Kidney epithelial cell (primary cell): ENCODE measurements at regions not wholly inside any gene's neighbourhood (a gene's known extent, or its start where the extent isn't known, plus 50 kb on each side); places are given as distances from the start of the nearest gene placed in this dataset.

Experiments
- DNase-seq: peaks from one replicate; pipeline ENCODE4 v3.0.0-alpha.2; 2010; ENCODE audit warnings: low read depth
- H3K27me3 ChIP-seq: 2 replicates; pipeline ENCODE4 v1.6.0; 2011; ENCODE audit warnings: low read length; ENCODE audit not compliant: control insufficient read depth, insufficient read depth
- H3K36me3 ChIP-seq: 2 replicates; pipeline ENCODE4 v1.5.1; 2011; ENCODE audit warnings: low read length; ENCODE audit not compliant: control insufficient read depth, insufficient read depth
- H3K4me3 ChIP-seq: 2 replicates; pipeline ENCODE4 v1.5.1; 2011; ENCODE audit warnings: low read depth, mild to moderate bottlenecking, control low read depth, low read length
- CTCF ChIP-seq: IDR thresholded peaks from 2 replicates; pipeline ENCODE4 v1.5.1; 2011; ENCODE audit warnings: mild to moderate bottlenecking, moderate library complexity, low read length, control low read depth, inconsistent platforms; ENCODE audit not compliant: insufficient read depth, poor library complexity, severe bottlenecking

- no peaks in the 10 kb centered on the region for H3K27me3 ChIP-seq
- no peaks in the 10 kb centered on the region for H3K36me3 ChIP-seq
- H3K4me3 ChIP-seq: no peak overlapping the region
- DNase-seq: no peak
- peak; percentile 3 for TF ChIP-seq CTCF
Observed at GRCh38 chr7:117951691-117952280, 78.5 kb upstream of the CTTNBP2 start.

- Histone ChIP-seq H3K4me3 (no peak overlapping the region), H3K36me3 (no peaks in the 10 kb centered on the region), H3K27me3 (no peaks in the 10 kb centered on the region)
- no peak for DNase-seq
- no peak for TF ChIP-seq CTCF
Observed at GRCh38 chr7:117955046-117955445, 81.8 kb upstream of the CTTNBP2 start.

- Histone ChIP-seq H3K27me3 (no peaks in the 10 kb centered on the region), H3K36me3 (no peaks in the 10 kb centered on the region), H3K4me3 (no peak overlapping the region)
- DNase-seq: no peak
- no peak for TF ChIP-seq CTCF
Observed at GRCh38 chr7:117960351-117960750, 87.1 kb upstream of the CTTNBP2 start.

GRCh38 chr7:117961235-117961634 lies 88.0 kb upstream of the CTTNBP2 start:
- H3K4me3 ChIP-seq: no peak overlapping the region
- H3K36me3 ChIP-seq: no peaks in the 10 kb centered on the region
- DNase-seq: no peak
- no peaks in the 10 kb centered on the region for H3K27me3 ChIP-seq
- TF ChIP-seq CTCF: no peak

- no peak for TF ChIP-seq CTCF
- H3K27me3 ChIP-seq: no peaks in the 10 kb centered on the region
- no peak for DNase-seq
- no peak overlapping the region for H3K4me3 ChIP-seq
- H3K36me3 ChIP-seq: no peaks in the 10 kb centered on the region
Observed at GRCh38 chr7:117962366-117962994, 89.2 kb upstream of the CTTNBP2 start.
